ENCODE measurements at regions not wholly inside any gene's neighbourhood (a gene's known extent, or its start where the extent isn't known, plus 50 kb on each side); places are given as distances from the start of the nearest gene placed in this dataset.

DNA sequence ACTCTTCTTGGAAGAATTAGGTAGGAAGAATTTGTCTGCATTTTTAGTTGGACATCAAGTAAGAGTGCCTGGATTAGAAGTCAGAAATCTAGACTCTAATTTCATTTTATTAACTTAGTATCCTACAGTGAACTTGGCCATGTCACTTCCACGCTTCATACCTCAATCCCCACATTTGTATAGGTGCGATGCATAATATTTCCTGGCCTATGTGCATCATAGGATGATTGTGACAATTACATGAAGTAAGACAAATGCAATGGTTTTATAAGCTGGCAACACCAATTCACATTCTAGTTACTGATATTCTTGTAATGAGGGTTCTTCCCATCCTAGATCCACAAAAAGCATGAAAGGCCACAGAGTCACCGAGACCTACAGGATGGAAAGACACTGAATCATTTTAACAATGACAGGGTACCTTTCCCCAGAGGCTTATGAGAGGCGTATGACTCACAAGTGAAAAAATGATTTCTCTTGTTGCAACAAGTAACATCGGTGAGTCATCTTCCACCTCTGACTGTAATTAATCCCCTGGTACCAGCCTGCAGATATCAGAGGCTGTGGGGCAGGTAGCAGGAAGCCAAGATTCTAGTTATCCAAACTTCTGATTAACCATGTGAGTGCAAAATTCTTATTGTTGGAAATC is 56.0 kb upstream of the OR5AK2 start:
- no peak for DNase-seq (ENCODE audit: low spot score in 2 of 2)
- 71 to 74% methylated on average over 5 of the region's 5 CpGs for WGBS, 2 donors
- Histone ChIP-seq H3K9me3 (no peaks in the 10 kb centered on the region), H3K27me3 (no peaks in the 10 kb centered on the region), H3K4me1 (no peaks in the 10 kb centered on the region), H3K27ac (no peak overlapping the region), H3K4me3 (no peak overlapping the region), H3K36me3 (no peaks in the 10 kb centered on the region)
- TF ChIP-seq, protein P1, sequence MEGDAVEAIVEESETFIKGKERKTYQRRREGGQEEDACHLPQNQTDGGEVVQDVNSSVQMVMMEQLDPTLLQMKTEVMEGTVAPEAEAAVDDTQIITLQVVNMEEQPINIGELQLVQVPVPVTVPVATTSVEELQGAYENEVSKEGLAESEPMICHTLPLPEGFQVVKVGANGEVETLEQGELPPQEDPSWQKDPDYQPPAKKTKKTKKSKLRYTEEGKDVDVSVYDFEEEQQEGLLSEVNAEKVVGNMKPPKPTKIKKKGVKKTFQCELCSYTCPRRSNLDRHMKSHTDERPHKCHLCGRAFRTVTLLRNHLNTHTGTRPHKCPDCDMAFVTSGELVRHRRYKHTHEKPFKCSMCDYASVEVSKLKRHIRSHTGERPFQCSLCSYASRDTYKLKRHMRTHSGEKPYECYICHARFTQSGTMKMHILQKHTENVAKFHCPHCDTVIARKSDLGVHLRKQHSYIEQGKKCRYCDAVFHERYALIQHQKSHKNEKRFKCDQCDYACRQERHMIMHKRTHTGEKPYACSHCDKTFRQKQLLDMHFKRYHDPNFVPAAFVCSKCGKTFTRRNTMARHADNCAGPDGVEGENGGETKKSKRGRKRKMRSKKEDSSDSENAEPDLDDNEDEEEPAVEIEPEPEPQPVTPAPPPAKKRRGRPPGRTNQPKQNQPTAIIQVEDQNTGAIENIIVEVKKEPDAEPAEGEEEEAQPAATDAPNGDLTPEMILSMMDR (IDR thresholded peaks at IDR 0.05): no peak
- no peak for TF ChIP-seq POLR2A (IDR thresholded peaks at IDR 0.05)
- TF ChIP-seq EP300 (IDR thresholded peaks at IDR 0.05): no peak

DNA sequence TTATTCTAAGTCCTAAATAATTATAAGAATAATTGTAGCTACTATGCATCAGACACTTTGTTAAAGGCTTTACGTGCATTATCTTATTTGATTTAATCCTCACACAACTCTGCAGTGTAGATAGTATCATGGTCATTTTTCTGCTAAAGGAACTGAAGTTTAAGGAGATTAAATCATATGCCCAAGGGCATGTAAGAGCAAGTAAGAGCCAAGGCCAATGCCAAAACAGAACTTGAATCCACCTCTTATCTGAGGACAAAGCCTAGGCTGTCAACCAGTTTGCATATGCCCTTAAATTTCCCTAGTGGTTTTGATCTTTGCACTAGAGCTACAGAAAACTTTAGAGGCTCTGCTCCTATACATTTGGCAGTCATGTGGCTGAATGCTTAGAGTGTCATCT is 65.6 kb upstream of the OR5AK2 start:
- Histone ChIP-seq H3K36me3 (no peaks in the 10 kb centered on the region), H3K27me3 (no peaks in the 10 kb centered on the region), H3K9me3 (peaks cover 0 to 9% (median 0%) of the 10 kb centered on the region in 4 donors), H3K27ac (no peak overlapping the region), H3K4me1 (no peaks in the 10 kb centered on the region), H3K4me3 (no peak overlapping the region)
- no peak for TF ChIP-seq EP300 (IDR thresholded peaks at IDR 0.05)
- TF ChIP-seq, protein P1 (IDR thresholded peaks at IDR 0.05): no peak
- no peak for TF ChIP-seq POLR2A (IDR thresholded peaks at IDR 0.05)
- 0 to 44% methylated on average over 1 of the region's 1 CpG for whole genome bisulfite sequencing, 2 donors
- DNase-seq (ENCODE audit: low spot score in 2 of 2): no peak

DNA sequence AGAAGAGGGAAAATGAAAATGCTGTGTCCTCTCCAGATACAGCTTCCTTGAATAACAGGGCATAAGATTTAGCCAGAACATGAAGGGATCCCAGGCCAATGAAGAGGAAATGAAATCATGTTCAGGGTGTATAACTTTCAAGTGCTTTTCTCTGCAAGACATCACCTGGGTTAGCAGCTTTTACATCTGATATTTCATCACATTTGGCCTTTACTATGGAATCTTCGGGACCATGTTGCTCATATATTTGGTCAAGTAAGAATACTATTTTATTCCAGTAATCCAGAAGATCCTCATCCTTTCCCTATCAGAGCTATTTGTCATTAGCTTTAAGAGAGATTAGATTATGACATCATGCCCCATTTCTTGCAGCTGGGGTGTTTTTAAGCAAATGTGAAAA is 66.3 kb upstream of the OR5AK2 start:
- H3K9me3 ChIP-seq: peaks cover 0 to 9% (median 0%) of the 10 kb centered on the region in 4 donors
- DNase-seq (ENCODE audit: low spot score in 2 of 2): no peak
- TF ChIP-seq POLR2A (IDR thresholded peaks at IDR 0.05) (no peak), EP300 (IDR thresholded peaks at IDR 0.05) (no peak)
- TF ChIP-seq, protein P1 (IDR thresholded peaks at IDR 0.05): no peak
- no peak overlapping the region for H3K4me3 ChIP-seq
- no peaks in the 10 kb centered on the region for H3K36me3 ChIP-seq
- WGBS, 2 donors: 89 to 97% methylated on average over 1 of the region's 1 CpG
- H3K27ac ChIP-seq: no peak overlapping the region
- no peaks in the 10 kb centered on the region for H3K4me1 ChIP-seq
- H3K27me3 ChIP-seq: no peaks in the 10 kb centered on the region

DNA sequence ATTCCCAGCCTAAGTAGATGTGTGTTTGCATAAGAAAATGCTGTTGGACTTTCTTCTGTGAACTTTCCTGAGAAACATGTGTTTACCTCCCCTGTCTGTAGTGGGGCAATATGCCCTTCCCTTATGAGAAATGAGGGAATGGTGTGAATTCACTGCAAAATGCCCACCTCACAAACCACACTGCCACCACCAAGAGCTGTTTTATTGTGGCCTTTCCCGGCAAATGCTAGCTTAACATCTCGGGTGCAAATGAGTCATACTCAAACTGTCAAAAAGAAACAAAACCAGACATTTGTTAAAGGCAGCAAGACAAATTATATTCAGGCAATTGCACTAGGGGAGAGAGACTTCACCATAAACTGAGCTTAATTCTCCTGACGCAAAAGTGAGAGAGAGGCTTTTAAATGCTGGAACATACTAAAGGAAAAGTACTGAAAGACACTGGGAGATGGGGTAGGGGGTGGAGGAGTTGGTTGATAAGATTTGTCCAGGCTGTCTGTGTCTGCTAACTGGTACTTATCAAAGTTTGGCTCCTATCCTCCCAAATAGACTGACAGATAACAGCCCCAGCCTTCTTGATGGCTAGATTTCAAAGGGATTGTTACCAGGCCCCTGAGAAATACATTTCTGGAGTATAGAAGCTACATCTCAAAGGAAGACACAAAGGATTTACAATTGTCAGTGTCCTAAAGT is 70.9 kb upstream of the OR5AK2 start:
- Histone ChIP-seq H3K4me1 (no peaks in the 10 kb centered on the region), H3K27ac (no peak overlapping the region), H3K36me3 (no peaks in the 10 kb centered on the region), H3K9me3 (peaks cover 0 to 9% (median 0%) of the 10 kb centered on the region in 4 donors), H3K4me3 (no peak overlapping the region), H3K27me3 (no peaks in the 10 kb centered on the region)
- TF ChIP-seq, protein P1 (IDR thresholded peaks at IDR 0.05): no peak
- TF ChIP-seq POLR2A (IDR thresholded peaks at IDR 0.05) (no peak), EP300 (IDR thresholded peaks at IDR 0.05) (no peak)
- WGBS, 2 donors: 46 to 68% methylated on average over 3 of the region's 3 CpGs
- no peak for DNase-seq (ENCODE audit: low spot score in 2 of 2)

DNA sequence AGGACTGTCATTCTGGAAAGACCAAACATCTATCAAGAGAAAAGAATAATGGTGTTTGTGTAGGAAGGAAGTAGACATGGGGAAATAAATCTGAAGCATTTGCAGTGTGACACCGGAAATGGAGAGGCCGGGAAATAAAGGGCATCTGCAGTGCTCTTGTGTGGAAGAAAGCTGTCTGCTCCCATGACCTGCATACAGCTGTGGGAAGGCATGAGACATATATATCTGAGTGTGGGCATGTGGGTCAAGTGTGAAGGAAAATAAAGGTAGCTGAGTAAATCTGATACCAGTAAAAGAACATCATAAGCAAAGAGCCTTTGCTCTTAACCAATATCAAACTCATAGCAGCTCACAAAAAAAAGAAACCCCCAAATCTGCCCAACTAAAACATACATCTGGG is 72.1 kb upstream of the OR5AK2 start:
- no peak overlapping the region for H3K4me3 ChIP-seq
- no peaks in the 10 kb centered on the region for H3K27me3 ChIP-seq
- H3K4me1 ChIP-seq: no peaks in the 10 kb centered on the region
- H3K9me3 ChIP-seq: peaks cover 0 to 10% (median 0%) of the 10 kb centered on the region in 4 donors
- no peaks in the 10 kb centered on the region for H3K36me3 ChIP-seq
- TF ChIP-seq, protein P1 (IDR thresholded peaks at IDR 0.05): no peak
- TF ChIP-seq POLR2A (IDR thresholded peaks at IDR 0.05): no peak
- no peak for TF ChIP-seq EP300 (IDR thresholded peaks at IDR 0.05)
- no peak for DNase-seq (ENCODE audit: low spot score in 2 of 2)
- WGBS, 2 donors: 30 to 38% methylated on average over 2 of the region's 2 CpGs
- H3K27ac ChIP-seq: no peak overlapping the region
